DOHH2 (cell line): ENCODE measurements at regions not wholly inside any gene's neighbourhood (a gene's known extent, or its start where the extent isn't known, plus 50 kb on each side); places are given as distances from the start of the nearest gene placed in this dataset.
"Not testable (repeated sequence)": the region's sequence is repeated elsewhere in the genome, so short reads cannot be mapped to it uniquely, and the experiment has no call there.

Experiments
- H3F3A ChIP-seq: fragments of 200-600 bp; sonication (generic), shearing (Covaris generic); 2 replicates; pipeline ENCODE4 v1.6.0; 2016; ENCODE audit warnings: antibody characterized with exemption, mild to moderate bottlenecking; ENCODE audit not compliant: control insufficient read depth, insufficient read depth
- H3K27ac ChIP-seq: fragments of 200-600 bp; sonication (generic); 2 replicates; pipeline ENCODE4 v1.5.1; 2014; ENCODE audit warnings: low read depth, mild to moderate bottlenecking, low read length, moderate library complexity
- H3K27me3 ChIP-seq: fragments of 200-600 bp; sonication (generic); 2 replicates; pipeline ENCODE4 v1.6.1; 2014; ENCODE audit warnings: mild to moderate bottlenecking, low read length, mixed read lengths; ENCODE audit not compliant: control insufficient read depth
- H3K36me3 ChIP-seq: fragments of 200-600 bp; sonication (generic); 2 replicates; pipeline ENCODE4 v1.6.1; 2014; ENCODE audit warnings: mild to moderate bottlenecking, low read length, moderate library complexity, mixed read lengths; ENCODE audit not compliant: control insufficient read depth
- H3K4me1 ChIP-seq: fragments of 200-600 bp; sonication (generic); 2 replicates; pipeline ENCODE4 v1.6.1; 2014; ENCODE audit warnings: mild to moderate bottlenecking, low read length, mixed read lengths; ENCODE audit not compliant: control insufficient read depth
- H3K4me2 ChIP-seq: fragments of 200-600 bp; sonication (generic); 2 replicates; pipeline ENCODE4 v1.6.0; 2014; ENCODE audit warnings: mild to moderate bottlenecking, low read length, moderate library complexity
- H3K4me3 ChIP-seq: fragments of 200-600 bp; sonication (generic); 2 replicates; pipeline ENCODE4 v1.5.1; 2014; ENCODE audit warnings: mild to moderate bottlenecking, low read length, mixed read lengths
- H3K79me2 ChIP-seq: fragments of 200-600 bp; sonication (generic); 2 replicates; pipeline ENCODE4 v1.6.1; 2014; ENCODE audit warnings: mild to moderate bottlenecking, low read length, mixed read lengths; ENCODE audit not compliant: control insufficient read depth
- H3K9me2 ChIP-seq: fragments of 200-600 bp; sonication (generic); replicated peaks from 2 replicates; pipeline ENCODE4 v1.6.1; 2014; ENCODE audit warnings: mild to moderate bottlenecking, low read length, mixed read lengths; ENCODE audit not compliant: control insufficient read depth
- H3K9me3 ChIP-seq: fragments of 200-600 bp; sonication (generic); 2 replicates; pipeline ENCODE4 v1.6.1; 2014; ENCODE audit warnings: antibody characterized with exemption, low read length, mixed read lengths; ENCODE audit not compliant: control insufficient read depth, insufficient read depth
- H4K20me1 ChIP-seq: fragments of 200-600 bp; sonication (generic); 2 replicates; pipeline ENCODE4 v1.6.0; 2014; ENCODE audit warnings: low read depth, mild to moderate bottlenecking, antibody characterized with exemption, low read length, moderate library complexity; ENCODE audit not compliant: control insufficient read depth, insufficient read depth
- EZH2phosphoT487 ChIP-seq: fragments of 200-600 bp; sonication (generic); IDR thresholded peaks from 2 replicates; pipeline ENCODE4 v1.6.1; 2017; ENCODE audit warnings: borderline replicate concordance, mild to moderate bottlenecking, antibody characterized with exemption, low read length, moderate library complexity, mixed read lengths
- TF ChIP-seq, protein P1 (sequence below): fragments of 200-600 bp; sonication (generic); IDR thresholded peaks from one replicate; pipeline ENCODE4 v1.5.1; 2014; ENCODE audit warnings: antibody characterized with exemption, mild to moderate bottlenecking, low read depth, low read length; ENCODE audit not compliant: poor library complexity, severe bottlenecking

DNA sequence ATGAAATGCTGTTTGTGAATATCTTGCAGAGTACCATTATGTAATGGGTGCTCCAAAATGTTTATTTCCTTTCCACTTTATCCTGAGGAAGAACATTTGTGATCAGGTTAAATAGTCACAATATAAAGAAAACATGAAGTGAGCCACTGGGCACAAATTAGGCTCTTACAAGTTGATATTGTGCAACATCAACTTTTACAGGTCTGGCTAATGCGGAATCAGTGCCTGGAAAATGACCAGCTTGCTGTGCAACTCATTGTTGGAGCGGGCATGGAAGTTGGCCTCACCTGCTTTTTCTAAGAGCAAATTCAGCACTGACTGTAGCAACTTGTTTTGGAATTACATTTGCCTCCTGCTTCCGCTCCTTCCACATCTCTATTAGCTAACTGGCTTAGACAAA, 216.9 kb upstream of the PLPPR1 start:
- Histone ChIP-seq H3K27ac (no peak overlapping the region), H3F3A (no peaks in the 10 kb centered on the region), H3K36me3 (no peaks in the 10 kb centered on the region), H3K27me3 (no peaks in the 10 kb centered on the region), H4K20me1 (no peaks in the 10 kb centered on the region), H3K9me2 (no peaks in the 10 kb centered on the region), H3K9me3 (no peaks in the 10 kb centered on the region), H3K4me3 (no peak overlapping the region), H3K4me1 (no peaks in the 10 kb centered on the region), H3K79me2 (no peaks in the 10 kb centered on the region), H3K4me2 (no peak overlapping the region)
- TF ChIP-seq, protein P1, sequence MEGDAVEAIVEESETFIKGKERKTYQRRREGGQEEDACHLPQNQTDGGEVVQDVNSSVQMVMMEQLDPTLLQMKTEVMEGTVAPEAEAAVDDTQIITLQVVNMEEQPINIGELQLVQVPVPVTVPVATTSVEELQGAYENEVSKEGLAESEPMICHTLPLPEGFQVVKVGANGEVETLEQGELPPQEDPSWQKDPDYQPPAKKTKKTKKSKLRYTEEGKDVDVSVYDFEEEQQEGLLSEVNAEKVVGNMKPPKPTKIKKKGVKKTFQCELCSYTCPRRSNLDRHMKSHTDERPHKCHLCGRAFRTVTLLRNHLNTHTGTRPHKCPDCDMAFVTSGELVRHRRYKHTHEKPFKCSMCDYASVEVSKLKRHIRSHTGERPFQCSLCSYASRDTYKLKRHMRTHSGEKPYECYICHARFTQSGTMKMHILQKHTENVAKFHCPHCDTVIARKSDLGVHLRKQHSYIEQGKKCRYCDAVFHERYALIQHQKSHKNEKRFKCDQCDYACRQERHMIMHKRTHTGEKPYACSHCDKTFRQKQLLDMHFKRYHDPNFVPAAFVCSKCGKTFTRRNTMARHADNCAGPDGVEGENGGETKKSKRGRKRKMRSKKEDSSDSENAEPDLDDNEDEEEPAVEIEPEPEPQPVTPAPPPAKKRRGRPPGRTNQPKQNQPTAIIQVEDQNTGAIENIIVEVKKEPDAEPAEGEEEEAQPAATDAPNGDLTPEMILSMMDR, result no peak
- TF ChIP-seq EZH2phosphoT487, result no peak

DNA sequence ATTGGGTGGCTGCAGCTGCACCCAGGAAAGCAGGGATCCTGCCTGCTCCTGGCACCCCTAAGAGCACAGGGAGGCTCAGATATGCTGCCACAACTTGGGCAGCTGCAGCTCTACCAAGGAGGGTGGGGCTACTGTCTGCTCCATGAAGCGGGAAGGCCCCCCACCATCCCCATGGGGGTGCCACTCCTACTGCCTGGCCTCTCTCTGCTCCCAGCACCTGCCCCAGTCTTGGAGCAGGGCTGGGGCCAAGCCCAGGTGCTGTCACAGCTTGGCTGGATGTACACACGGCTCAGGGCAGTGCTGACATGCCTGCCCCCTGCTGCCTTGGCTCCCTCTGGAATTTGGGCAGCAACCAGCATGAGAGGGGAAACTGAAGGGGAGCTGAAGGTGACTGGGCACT, 214.7 kb upstream of the PLPPR1 start:
- Histone ChIP-seq H3K4me3 (no peak overlapping the region), H3K9me3 (no peaks in the 10 kb centered on the region), H3K9me2 (no peaks in the 10 kb centered on the region), H3F3A (no peaks in the 10 kb centered on the region), H3K27ac (no peak overlapping the region), H3K79me2 (no peaks in the 10 kb centered on the region), H3K27me3 (no peaks in the 10 kb centered on the region), H3K4me1 (no peaks in the 10 kb centered on the region), H3K36me3 (no peaks in the 10 kb centered on the region), H3K4me2 (no peak overlapping the region), H4K20me1 (no peaks in the 10 kb centered on the region)
- TF ChIP-seq, protein P1, result no peak
- no peak for TF ChIP-seq EZH2phosphoT487

DNA sequence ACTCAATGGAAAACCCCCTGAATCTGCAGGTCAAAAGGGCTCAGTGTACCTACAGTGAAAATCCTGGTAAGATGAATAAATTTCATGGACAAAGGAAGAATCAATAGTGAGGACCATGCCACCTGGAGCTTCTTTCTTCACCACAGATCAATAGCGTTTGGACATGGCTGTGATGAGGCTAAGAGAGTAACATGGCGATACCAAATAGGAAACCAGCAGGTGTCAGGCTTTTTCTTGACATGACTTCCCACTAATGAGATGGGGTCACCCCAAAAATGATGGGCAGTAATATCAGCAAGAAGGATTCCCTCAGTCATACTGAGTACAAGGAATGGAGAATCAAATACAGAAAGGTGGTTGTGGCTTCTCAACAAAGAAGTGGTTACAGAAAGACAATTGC, 208.5 kb upstream of the PLPPR1 start:
- no peaks in the 10 kb centered on the region for H3K36me3 ChIP-seq
- no peak overlapping the region for H3K4me3 ChIP-seq
- no peaks in the 10 kb centered on the region for H3K9me3 ChIP-seq
- H3K27me3 ChIP-seq, result no peaks in the 10 kb centered on the region
- no peak overlapping the region for H3K27ac ChIP-seq
- no peaks in the 10 kb centered on the region for H3K4me1 ChIP-seq
- no peaks in the 10 kb centered on the region for H3K9me2 ChIP-seq
- no peaks in the 10 kb centered on the region for H4K20me1 ChIP-seq
- no peaks in the 10 kb centered on the region for H3F3A ChIP-seq
- no peak overlapping the region for H3K4me2 ChIP-seq
- no peak for TF ChIP-seq EZH2phosphoT487
- TF ChIP-seq, protein P1, result no peak
- H3K79me2 ChIP-seq, result no peaks in the 10 kb centered on the region

DNA sequence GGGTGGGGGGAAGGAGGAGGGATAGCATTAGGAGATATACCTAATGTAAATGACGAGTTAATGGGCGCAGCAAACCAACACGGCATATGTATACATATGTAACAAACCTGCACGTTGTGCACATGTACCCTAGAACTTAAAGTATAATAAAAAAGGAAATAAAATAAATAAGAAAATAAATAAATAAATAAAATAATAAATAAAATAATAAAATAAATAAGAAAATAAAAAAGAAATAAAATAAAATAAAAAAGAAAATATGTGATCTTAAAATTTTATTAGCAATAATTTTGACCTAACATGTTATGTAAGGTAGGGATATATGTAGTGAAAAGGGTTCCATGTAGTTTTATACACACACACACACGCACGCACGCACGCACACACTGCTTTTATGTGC, 195.5 kb upstream of the PLPPR1 start:
- H3K9me2 ChIP-seq, H3K9me3 ChIP-seq, H3K4me1 ChIP-seq, H3K36me3 ChIP-seq, H3K27ac ChIP-seq, H3F3A ChIP-seq, H3K4me3 ChIP-seq, H3K79me2 ChIP-seq, H4K20me1 ChIP-seq, H3K27me3 ChIP-seq, H3K4me2 ChIP-seq: not testable (repeated sequence)
